ELF-1 (cell line): ENCODE measurements at regions not wholly inside any gene's neighbourhood (a gene's known extent, or its start where the extent isn't known, plus 50 kb on each side); places are given as distances from the start of the nearest gene placed in this dataset.
"Not testable (repeated sequence)": the region's sequence is repeated elsewhere in the genome, so short reads cannot be mapped to it uniquely, and the experiment has no call there.

Experiments
- DNase-seq: peaks from one replicate; pipeline ENCODE4 v3.0.0-alpha.2; 2016; ENCODE audit warnings: low read depth, low spot score

GRCh38 chr5:155605920-155606319, 592.4 kb downstream of the KIF4B start:
- DNase-seq = no peak

GRCh38 chr5:155616779-155617392, 603.3 kb downstream of the KIF4B start:
- peak; percentile 58 for DNase-seq

DNA sequence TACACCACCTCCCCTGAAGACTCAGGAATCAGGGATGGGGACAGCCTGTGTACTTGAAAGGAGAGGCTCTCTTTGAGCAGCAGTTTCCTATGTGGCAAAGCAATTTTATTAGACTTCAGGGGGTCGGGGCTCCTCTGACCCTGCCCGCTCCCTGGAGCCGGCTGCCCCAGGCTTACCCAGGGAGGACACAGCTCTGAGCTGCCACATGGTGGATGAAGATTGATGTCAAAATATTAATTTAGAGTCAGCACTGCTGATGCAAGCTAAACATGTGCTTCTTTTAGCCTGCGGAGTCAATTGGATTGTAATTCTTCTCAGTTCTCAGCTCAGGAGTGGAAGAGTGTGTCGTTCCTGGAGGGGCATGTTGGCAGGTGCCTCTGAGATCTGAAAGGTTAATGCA, 606.1 kb downstream of the KIF4B start:
- DNase-seq = no peak

- DNase-seq = peak; percentile 8
Measured at GRCh38 chr5:155620821-155621410, 607.4 kb downstream of the KIF4B start.

GRCh38 chr5:155624597-155625241, 611.2 kb downstream of the KIF4B start:
- no peak for DNase-seq

- DNase-seq = no peak
Measured at GRCh38 chr5:155625315-155625714, 611.8 kb downstream of the KIF4B start.

GRCh38 chr5:155625897-155626543, 612.5 kb downstream of the KIF4B start:
- DNase-seq = no peak

- DNase-seq = no peak
Measured at GRCh38 chr5:155626592-155626991, 613.0 kb downstream of the KIF4B start.

DNA sequence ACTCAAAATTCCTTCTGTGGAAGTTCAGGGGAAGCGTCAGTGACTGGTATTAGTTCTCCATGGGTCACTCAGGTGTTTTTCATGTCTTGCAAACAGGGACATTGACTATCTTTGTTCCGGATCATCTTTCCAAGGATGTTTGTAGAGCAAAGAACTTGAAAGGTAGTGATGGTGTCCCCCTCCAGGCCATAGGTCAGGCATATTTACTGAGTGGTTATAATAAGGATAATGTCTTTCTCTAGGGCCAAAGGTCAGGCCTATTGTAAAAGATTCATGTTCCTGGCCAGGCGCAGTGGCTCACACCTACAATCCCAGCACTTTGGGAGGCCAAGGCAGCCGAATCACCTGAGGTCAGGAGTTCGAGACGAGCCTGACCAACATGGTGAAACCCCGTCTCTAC, 614.8 kb downstream of the KIF4B start:
- DNase-seq = no peak

DNA sequence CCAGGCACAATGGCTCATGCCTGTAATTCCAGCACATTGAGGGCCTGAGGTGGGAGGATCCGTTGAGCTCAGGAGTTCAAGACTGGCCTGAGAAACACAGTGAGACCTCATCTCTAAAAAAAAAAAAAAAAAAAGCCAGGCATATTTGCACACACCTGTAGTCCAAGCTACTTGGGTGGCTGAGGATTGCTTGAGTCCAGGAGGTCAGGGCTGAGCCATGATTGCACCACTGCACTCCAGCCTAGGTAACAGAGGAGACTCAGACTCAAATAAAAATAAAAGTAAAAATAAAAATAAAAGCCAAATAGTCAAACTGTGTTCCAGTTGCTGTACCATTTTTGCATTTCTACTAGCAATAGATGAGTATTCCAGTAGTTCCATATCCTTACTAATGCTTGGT, 616.0 kb downstream of the KIF4B start:
- DNase-seq = no peak

- DNase-seq = no peak
Measured at GRCh38 chr5:155631116-155631515, 617.6 kb downstream of the KIF4B start.

- no peak for DNase-seq
Measured at GRCh38 chr5:155633338-155633957, 619.9 kb downstream of the KIF4B start.

- no peak for DNase-seq
Measured at GRCh38 chr5:155649666-155650065, 636.1 kb downstream of the KIF4B start.

DNA sequence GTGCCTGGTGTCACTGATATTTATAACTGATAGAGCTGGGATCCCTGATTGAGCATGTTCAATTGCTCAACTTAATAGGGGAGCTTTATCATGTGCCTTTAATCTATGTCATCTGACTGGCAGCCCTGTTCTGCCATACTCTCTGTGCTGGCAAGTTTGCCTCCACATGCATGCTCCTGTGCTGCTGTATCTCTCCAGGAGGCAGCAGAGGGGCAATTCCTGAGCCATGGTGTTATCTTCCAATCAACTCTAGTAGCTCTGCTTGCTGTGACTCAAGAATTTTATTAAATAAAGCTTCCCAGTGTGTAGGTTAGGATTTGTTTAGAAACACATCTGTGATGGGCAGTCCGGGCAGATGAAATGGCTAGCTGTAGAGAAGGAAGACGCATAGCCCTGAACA, 642.0 kb downstream of the KIF4B start:
- DNase-seq = no peak

- DNase-seq = no peak
Measured at GRCh38 chr5:155661859-155662258, 648.3 kb downstream of the KIF4B start.

DNA sequence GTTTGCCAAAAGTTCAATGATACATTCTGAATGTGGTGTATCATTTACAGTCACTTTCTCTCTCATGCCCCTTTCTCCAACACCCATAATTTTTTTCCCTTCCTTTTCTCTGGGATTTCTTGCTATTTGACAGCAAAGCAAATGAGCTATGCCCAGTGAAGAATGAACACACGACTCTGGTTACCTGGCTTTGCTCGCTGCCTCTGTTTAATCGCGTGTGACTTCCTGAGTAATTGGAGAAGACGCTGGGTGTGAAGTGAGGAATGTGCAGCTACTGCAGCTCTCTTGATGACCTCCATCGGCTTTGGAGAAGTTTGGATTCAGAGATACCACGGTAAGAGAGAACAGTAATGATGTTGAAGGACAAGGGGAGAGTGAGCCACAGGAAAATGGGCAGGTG, 651.8 kb downstream of the KIF4B start:
- no peak for DNase-seq

DNA sequence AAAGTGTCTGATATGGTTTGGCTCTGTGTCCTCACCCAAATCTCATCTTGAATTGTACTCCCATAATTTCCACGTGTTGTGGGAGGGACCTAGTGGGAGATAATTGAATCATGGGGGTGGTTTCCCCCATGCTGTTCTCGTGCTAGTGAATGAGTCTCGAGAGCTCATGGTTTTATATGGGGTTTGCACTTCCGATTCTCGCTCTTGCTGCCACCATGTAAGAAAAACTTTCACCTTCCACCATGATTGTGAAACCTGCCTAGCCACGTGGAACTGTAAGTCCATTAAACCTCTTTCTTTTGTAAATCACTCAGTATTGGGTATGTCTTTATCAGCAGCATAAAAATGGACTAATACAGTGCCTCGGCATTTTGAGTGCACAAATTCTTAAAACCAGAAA, 655.0 kb upstream of the SGCD start:
- not testable (repeated sequence) for DNase-seq

DNA sequence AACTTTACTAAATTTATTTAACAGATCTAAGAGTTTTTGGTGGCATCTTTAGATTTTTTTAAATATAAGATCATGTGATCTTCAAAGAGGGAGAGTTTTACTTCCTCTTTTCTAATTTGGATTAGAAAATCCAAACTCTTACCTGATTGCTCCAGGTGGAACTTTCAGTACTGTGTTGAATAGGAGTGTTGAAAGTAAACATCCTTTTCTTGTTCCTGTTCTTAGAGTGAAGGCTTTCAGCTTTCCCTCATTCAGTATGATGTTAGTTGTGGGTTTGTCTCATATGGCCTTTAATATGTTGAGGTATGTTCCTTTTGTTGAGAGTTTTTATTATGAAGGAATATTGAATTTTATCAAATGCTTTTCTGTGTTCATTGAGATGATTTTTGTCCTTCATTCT, 650.0 kb upstream of the SGCD start:
- DNase-seq = no peak

GRCh38 chr5:155678371-155678770, 648.6 kb upstream of the SGCD start:
- no peak for DNase-seq

GRCh38 chr5:155679530-155679929, 647.4 kb upstream of the SGCD start:
- no peak for DNase-seq

DNA sequence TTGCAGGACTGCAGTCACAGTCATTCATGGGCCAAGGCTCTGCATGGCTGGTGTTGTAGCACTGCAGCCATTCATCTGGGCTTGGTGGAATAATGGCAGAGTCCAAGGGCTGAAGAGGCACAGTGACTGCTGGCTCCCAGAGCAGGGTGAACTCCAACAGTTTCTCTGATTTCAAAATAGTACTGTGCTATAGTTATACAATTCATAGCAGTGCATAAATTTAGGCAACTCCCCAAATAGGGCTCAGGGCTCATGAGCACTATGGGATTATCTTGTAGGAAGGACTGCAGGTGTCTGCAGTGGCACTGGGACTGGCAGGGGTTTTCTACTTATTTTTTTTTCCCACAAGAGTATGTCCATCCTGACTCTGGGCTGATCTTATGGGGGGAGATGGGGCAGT, 642.5 kb upstream of the SGCD start:
- no peak for DNase-seq

DNA sequence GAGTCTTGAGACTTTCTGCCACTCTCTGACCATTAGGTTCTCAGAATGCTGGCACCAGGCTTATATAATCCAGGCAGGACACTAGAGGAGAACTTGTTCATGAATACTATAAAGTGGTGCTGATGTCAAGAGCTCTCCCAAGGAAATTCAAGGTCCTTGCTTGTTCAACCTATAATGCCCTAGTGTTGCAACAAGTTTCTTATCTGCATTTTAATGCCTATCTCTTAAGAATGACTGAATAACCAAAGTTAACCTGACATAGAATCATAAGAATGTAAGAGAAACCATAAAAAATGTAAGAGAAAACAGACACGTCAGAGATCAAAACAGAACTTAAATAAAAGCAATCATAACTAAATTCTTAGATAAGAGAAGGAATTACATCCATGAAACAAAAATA, 640.8 kb upstream of the SGCD start:
- no peak for DNase-seq
